ENCODE measurements at regions not wholly inside any gene's neighbourhood (a gene's known extent, or its start where the extent isn't known, plus 50 kb on each side); places are given as distances from the start of the nearest gene placed in this dataset.

- DNase-seq (ENCODE audit: low read depth), result peak; percentile 2
- H3K4me3 ChIP-seq (ENCODE audit: low read depth, low read length), result no peak overlapping the region
- TF ChIP-seq CTCF (IDR thresholded peaks at IDR 0.05; ENCODE audit: control insufficient read depth, extremely low read depth, insufficient read depth), result no peak
Observed at GRCh38 chr22:49586244-49586748, 241.4 kb downstream of the BRD1 start.

DNA sequence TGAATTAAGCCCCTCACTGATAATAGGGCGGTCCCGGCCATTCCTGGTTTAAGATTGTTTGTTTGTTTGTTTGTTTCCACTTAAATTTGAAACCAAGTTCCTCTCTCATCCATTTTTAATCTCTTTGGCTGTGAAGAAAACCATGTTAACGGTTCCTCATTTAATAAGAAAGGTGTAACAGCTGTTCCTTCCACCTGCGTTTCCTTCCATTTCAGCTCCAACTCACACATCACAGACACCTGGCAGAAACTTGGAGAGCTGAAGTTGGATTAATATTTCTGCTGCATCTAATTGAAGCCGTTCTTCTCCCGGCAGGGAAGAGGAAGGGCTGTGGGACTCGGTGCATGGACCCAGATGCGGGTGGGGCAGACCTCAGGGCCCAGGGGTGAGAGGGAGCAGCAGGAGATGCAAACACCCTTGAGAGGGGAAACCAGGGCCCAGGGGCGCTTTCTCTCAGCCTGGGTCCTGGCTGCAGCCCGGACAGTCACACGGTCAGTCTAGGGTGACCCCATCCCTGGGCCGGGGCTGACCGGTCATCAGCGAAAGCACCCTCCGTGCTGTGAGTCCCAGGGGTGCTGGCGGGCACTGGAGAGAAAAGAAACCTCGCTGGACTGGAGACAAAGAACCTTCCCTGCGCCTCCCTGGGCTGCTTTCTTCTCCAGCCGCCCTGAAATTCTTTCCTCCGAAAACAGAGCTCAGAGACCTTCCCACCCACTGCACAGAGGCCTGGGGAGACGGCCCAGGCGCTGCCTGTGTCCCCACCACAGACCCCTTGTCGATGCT is 242.0 kb downstream of the BRD1 start:
- no peak for TF ChIP-seq CTCF (IDR thresholded peaks at IDR 0.05; ENCODE audit: control insufficient read depth, extremely low read depth, insufficient read depth)
- DNase-seq (ENCODE audit: low read depth), result no peak
- no peak overlapping the region for H3K4me3 ChIP-seq (ENCODE audit: low read depth, low read length)

- DNase-seq (ENCODE audit: low read depth), result no peak
- TF ChIP-seq CTCF (IDR thresholded peaks at IDR 0.05; ENCODE audit: control insufficient read depth, extremely low read depth, insufficient read depth), result no peak
- H3K4me3 ChIP-seq (ENCODE audit: low read depth, low read length), result no peak overlapping the region
Observed at GRCh38 chr22:49583886-49584505, 243.7 kb downstream of the BRD1 start.

DNA sequence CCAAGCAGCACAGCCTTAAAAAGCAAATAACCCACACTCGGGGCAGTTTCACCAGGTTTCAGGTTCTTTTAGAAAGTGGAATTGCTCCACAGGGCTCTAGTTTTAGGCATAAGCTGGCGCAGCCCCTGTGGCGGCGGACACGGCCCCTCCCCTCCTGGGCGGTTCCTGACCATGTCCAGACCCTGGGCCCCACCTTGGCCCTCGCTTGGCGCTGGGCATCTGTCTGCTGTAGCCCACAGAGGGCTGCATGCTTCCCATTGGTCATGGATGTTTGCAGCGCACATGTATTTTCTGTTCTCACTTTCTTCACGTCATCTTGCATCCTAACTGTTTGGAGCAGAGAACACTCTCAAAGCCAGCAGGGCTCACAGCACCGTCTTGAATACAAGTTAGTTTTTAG is 244.3 kb downstream of the BRD1 start:
- no peak for TF ChIP-seq CTCF (IDR thresholded peaks at IDR 0.05; ENCODE audit: control insufficient read depth, extremely low read depth, insufficient read depth)

DNA sequence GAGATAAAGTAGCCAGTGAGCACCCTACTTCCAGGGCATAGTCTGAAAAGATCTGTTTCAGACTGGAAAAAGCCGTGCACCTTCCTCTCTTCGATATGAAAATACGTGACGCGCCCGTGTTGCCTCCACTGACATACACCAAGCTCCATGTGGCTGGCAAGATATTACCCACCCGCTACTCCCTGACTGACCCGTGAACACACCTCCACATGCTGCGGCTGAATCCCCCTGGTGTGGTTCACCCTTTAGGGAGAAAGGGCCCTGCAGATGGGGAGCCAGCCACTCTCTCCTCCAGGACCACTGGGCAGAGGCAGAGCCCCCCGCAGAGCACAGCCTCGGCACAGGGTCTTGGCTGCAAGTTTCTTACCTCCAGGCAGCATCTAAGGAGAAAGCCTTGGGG is 245.0 kb downstream of the BRD1 start:
- DNase-seq (ENCODE audit: low read depth), result no peak
- TF ChIP-seq CTCF (IDR thresholded peaks at IDR 0.05; ENCODE audit: control insufficient read depth, extremely low read depth, insufficient read depth), result no peak
- no peak overlapping the region for H3K4me3 ChIP-seq (ENCODE audit: low read depth, low read length)

More for the DNA sequence above, 244.3 kb downstream of the BRD1 start:
- no peak overlapping the region for H3K4me3 ChIP-seq (ENCODE audit: low read depth, low read length)
- DNase-seq (ENCODE audit: low read depth), result no peak

DNA sequence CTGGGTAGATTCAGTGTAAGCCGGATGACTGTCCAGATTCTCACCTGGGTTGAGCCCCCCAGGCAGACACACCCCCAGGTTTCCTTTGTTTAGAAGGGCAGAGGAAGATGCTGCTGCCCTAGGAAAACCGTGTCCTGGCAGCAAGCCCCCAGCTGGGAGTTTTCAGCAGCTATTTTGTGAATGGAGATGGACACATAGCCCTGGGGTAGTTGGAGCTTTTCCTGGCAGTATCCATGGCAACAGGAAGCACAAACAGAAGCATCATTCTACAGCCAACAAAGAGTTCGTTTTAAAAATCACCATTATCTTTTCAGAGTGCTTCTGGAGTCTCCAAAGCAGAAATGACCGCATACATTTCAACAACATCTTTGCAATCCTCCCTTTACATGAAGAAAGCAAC is 245.5 kb downstream of the BRD1 start:
- TF ChIP-seq CTCF (IDR thresholded peaks at IDR 0.05; ENCODE audit: control insufficient read depth, extremely low read depth, insufficient read depth), result no peak

More for the DNA sequence above, 245.5 kb downstream of the BRD1 start:
- no peak overlapping the region for H3K4me3 ChIP-seq (ENCODE audit: low read depth, low read length)
- no peak for DNase-seq (ENCODE audit: low read depth)
